ENCODE measurements at regions not wholly inside any gene's neighbourhood (a gene's known extent, or its start where the extent isn't known, plus 50 kb on each side); places are given as distances from the start of the nearest gene placed in this dataset.

DNA sequence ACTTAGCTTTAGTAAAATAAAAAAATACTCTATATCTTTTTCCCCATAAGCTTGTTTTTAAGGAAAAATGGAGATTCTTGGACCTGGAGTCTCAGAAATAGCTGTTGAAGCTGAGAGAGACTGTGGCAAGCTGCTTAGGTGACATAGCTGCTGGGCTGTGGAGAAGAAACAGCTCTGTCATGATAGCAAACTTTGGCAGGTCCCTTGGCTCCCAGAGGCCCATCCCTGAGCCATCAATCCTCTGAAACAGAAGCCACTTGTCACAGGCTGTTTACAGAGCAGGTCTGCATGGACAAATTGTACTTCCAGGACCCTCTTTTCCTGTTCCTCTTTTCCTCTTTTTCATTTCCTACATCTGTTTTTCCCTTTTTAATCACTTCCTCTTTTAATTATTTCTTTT is 1370.1 kb upstream of the CRIM1 start:
- TF ChIP-seq, protein P1, sequence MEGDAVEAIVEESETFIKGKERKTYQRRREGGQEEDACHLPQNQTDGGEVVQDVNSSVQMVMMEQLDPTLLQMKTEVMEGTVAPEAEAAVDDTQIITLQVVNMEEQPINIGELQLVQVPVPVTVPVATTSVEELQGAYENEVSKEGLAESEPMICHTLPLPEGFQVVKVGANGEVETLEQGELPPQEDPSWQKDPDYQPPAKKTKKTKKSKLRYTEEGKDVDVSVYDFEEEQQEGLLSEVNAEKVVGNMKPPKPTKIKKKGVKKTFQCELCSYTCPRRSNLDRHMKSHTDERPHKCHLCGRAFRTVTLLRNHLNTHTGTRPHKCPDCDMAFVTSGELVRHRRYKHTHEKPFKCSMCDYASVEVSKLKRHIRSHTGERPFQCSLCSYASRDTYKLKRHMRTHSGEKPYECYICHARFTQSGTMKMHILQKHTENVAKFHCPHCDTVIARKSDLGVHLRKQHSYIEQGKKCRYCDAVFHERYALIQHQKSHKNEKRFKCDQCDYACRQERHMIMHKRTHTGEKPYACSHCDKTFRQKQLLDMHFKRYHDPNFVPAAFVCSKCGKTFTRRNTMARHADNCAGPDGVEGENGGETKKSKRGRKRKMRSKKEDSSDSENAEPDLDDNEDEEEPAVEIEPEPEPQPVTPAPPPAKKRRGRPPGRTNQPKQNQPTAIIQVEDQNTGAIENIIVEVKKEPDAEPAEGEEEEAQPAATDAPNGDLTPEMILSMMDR (IDR thresholded peaks at IDR 0.05), result no peak
- TF ChIP-seq POLR2A (IDR thresholded peaks at IDR 0.05), result no peak
